Neural progenitor cell (in vitro differentiated cells): ENCODE measurements at regions not wholly inside any gene's neighbourhood (a gene's known extent, or its start where the extent isn't known, plus 50 kb on each side); places are given as distances from the start of the nearest gene placed in this dataset.

Source experiments
- DNase-seq: peaks from one replicate; pipeline ENCODE4 v3.0.0-alpha.2; 2016; ENCODE audit warnings: low spot score
- H2AFZ ChIP-seq: fragments of 200-600 bp; sonication (generic); replicated peaks from 2 replicates; pipeline ENCODE4 v1.6.1; 2016; ENCODE audit warnings: antibody characterized with exemption
- H3F3A ChIP-seq: fragments of 200-600 bp; sonication (generic); 2 replicates; pipeline ENCODE4 v1.6.1; 2016; ENCODE audit warnings: antibody characterized with exemption, low read depth
- H3K27ac ChIP-seq: fragments of 200-600 bp; sonication (generic); 2 replicates; pipeline ENCODE4 v1.5.1; 2016; ENCODE audit warnings: mild to moderate bottlenecking
- H3K27me3 ChIP-seq: fragments of 200-600 bp; sonication (generic); 2 replicates; pipeline ENCODE4 v1.6.1; 2016; ENCODE audit warnings: mild to moderate bottlenecking, moderate library complexity
- H3K36me3 ChIP-seq: fragments of 200-600 bp; sonication (generic); 2 replicates; pipeline ENCODE4 v1.5.1; 2016
- H3K4me1 ChIP-seq: fragments of 200-600 bp; sonication (generic); 2 replicates; pipeline ENCODE4 v1.6.1; 2016; ENCODE audit warnings: mixed run types
- H3K4me2 ChIP-seq: fragments of 200-600 bp; sonication (generic); 2 replicates; pipeline ENCODE4 v1.6.1; 2016
- H3K4me3 ChIP-seq: fragments of 200-600 bp; sonication (generic); 2 replicates; pipeline ENCODE4 v1.5.1; 2016
- H3K79me2 ChIP-seq: fragments of 200-600 bp; sonication (generic); 2 replicates; pipeline ENCODE4 v1.6.1; 2016; ENCODE audit warnings: low read depth
- H3K9ac ChIP-seq: fragments of 200-600 bp; sonication (generic); 2 replicates; pipeline ENCODE4 v1.6.1; 2016
- H3K9me3 ChIP-seq: fragments of 200-600 bp; sonication (generic); 2 replicates; pipeline ENCODE4 v1.5.1; 2016; ENCODE audit warnings: low read depth
- H4K20me1 ChIP-seq: fragments of 200-600 bp; sonication (generic); 2 replicates; pipeline ENCODE4 v1.6.1; 2016; ENCODE audit warnings: low read depth
- H3K27ac Mint-ChIP-seq: 3 replicates; pipeline ENCODE4 v1.8.0; 2021; ENCODE audit warnings: mixed read lengths
- H3K27me3 Mint-ChIP-seq: 2 replicates; pipeline ENCODE4 v1.8.0; 2022; ENCODE audit warnings: low read depth, mild to moderate bottlenecking, inconsistent platforms, moderate library complexity, mixed read lengths; ENCODE audit not compliant: insufficient read depth
- H3K36me3 Mint-ChIP-seq: 3 replicates; pipeline ENCODE4 v1.8.0; 2021; ENCODE audit warnings: mixed read lengths
- H3K4me1 Mint-ChIP-seq: 3 replicates; pipeline ENCODE4 v1.8.0; 2021; ENCODE audit warnings: mixed read lengths
- H3K4me3 Mint-ChIP-seq: 3 replicates; pipeline ENCODE4 v1.8.0; 2021; ENCODE audit warnings: mild to moderate bottlenecking, moderate library complexity, mixed read lengths
- H3K9me3 Mint-ChIP-seq: 3 replicates; pipeline ENCODE4 v1.8.0; 2020; ENCODE audit warnings: mixed read lengths
- EZH2 ChIP-seq: fragments of 200-600 bp; sonication (generic); IDR thresholded peaks from 2 replicates; pipeline ENCODE4 v1.6.1; 2017; ENCODE audit warnings: antibody characterized with exemption, mild to moderate bottlenecking, moderate library complexity
- EZH2phosphoT487 ChIP-seq: fragments of 200-600 bp; sonication (generic); IDR thresholded peaks from 2 replicates; pipeline ENCODE4 v1.6.1; 2017; ENCODE audit warnings: antibody characterized with exemption
- TF ChIP-seq, protein P1 (sequence below): fragments of 200-600 bp; sonication (generic); IDR thresholded peaks from 2 replicates; pipeline ENCODE4 v1.5.1; 2017; ENCODE audit warnings: antibody characterized with exemption, mild to moderate bottlenecking

DNA sequence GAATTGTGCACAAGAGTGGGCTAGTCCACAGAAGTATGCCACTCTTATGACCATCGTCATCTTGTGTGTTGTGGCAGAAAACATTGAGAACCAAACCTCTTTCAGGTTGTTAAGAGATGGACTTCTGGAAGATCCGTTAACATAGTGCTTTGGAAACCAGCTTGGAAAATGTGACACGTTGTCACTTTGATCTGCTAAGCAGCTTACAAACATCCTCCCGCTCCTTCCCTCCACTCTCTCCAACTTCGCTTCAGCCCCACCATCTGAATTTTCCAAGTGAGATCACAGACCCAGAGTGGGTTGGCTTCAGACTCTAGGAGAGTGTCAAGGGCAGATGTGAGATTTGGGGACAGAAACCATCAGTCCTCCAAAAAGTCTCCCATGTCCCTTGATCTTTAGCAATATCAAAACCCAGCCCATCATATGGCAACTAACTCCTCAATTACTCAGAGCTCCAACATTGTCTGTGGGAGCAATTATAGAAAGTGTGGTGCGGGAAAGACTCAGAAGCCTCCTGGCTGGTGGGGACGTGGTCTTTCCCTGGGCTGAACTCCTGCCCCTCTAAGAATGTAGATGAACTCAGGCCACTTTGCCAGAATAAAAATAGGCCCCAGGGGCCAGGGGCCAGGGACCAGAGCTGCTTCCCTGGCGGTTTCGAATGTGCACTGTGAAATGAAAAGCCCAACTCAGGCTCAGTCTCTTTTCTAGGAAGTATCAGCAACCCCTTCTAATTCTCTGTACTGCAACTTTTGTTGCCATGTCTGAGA, 129.5 kb downstream of the SLC38A6 start:
- H3K27me3 Mint-ChIP-seq: peaks cover 7% of the 10 kb centered on the region
- peaks cover 9% of the 10 kb centered on the region for H3F3A ChIP-seq
- H3K9ac ChIP-seq: no peak overlapping the region
- peaks cover 4% of the 10 kb centered on the region for H3K36me3 Mint-ChIP-seq
- peak overlapping the region; percentile 54 for H3K27ac Mint-ChIP-seq
- H3K36me3 ChIP-seq: no peaks in the 10 kb centered on the region
- H3K27ac ChIP-seq: no peak overlapping the region
- DNase-seq: no peak
- no peak overlapping the region for H3K4me3 ChIP-seq
- H3K4me2 ChIP-seq: peak overlapping the region; percentile 10
- peaks cover 25% of the 10 kb centered on the region for H3K9me3 Mint-ChIP-seq
- H3K27me3 ChIP-seq: no peaks in the 10 kb centered on the region
- H3K79me2 ChIP-seq: no peaks in the 10 kb centered on the region
- no peak overlapping the region for H3K4me3 Mint-ChIP-seq
- peaks cover 36% of the 10 kb centered on the region for H3K4me1 Mint-ChIP-seq
- TF ChIP-seq, protein P1, sequence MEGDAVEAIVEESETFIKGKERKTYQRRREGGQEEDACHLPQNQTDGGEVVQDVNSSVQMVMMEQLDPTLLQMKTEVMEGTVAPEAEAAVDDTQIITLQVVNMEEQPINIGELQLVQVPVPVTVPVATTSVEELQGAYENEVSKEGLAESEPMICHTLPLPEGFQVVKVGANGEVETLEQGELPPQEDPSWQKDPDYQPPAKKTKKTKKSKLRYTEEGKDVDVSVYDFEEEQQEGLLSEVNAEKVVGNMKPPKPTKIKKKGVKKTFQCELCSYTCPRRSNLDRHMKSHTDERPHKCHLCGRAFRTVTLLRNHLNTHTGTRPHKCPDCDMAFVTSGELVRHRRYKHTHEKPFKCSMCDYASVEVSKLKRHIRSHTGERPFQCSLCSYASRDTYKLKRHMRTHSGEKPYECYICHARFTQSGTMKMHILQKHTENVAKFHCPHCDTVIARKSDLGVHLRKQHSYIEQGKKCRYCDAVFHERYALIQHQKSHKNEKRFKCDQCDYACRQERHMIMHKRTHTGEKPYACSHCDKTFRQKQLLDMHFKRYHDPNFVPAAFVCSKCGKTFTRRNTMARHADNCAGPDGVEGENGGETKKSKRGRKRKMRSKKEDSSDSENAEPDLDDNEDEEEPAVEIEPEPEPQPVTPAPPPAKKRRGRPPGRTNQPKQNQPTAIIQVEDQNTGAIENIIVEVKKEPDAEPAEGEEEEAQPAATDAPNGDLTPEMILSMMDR: no peak
- TF ChIP-seq EZH2: no peak
- no peak for TF ChIP-seq EZH2phosphoT487
- no peaks in the 10 kb centered on the region for H3K9me3 ChIP-seq
- no peaks in the 10 kb centered on the region for H4K20me1 ChIP-seq
- no peak overlapping the region for H2AFZ ChIP-seq
- H3K4me1 ChIP-seq: peaks cover 17% of the 10 kb centered on the region

DNA sequence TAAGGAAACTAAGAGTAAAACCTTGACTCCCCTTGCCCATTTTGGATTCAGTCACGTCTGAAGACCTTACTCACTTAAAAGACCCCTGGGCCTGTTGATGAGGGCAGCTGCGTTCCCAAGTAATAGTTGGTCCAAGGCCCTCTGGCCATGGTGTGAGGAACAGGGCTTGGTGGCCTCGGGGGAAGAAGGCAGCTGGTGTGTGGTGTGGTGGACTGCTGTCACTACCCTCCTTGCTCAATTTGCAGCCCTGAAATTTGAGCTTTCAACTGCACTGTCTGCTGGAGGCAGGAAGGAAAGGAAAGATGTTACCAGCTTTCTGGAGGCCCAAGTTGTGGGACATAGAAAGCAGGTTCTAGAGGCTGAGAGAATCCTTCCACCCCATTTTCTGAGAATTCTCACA, 128.2 kb downstream of the SLC38A6 start:
- no peaks in the 10 kb centered on the region for H4K20me1 ChIP-seq
- DNase-seq: no peak

DNA sequence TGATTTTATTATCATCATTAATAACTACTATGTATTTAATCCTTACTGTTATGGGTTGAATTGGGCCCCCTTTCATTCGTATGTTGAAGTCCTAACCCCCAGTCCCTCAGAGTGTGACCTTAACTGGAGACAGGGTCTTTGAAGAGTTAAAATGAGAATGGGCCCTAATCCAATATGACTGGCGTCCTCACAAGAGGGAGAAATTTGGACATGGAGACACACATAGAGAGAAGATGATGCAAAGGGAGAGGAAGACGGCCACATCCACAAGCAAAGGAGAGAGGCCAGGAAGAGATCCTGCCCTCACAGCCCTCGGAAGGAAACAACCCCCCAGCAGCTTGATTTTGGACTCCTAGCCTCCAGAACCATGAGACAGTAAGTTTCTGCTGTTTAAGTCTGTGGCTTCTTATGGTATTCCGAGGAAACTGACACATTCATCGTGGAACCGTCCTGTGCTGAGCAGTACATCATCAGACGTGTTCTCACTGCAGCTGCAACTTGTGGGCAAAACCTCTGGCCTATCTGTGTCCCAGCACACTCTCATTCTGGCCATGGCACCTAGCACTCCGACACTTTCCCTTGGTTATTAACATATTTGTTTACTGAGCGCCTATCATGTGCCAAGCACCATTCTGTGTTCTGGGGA, 127.6 kb downstream of the SLC38A6 start:
- Histone ChIP-seq H3F3A (peaks cover 8% of the 10 kb centered on the region), H3K9me3 (no peaks in the 10 kb centered on the region), H4K20me1 (no peaks in the 10 kb centered on the region), H3K9ac (no peak overlapping the region), H2AFZ (no peak overlapping the region), H3K4me2 (no peak overlapping the region), H3K36me3 (no peaks in the 10 kb centered on the region), H3K27me3 (no peaks in the 10 kb centered on the region), H3K4me3 (no peak overlapping the region), H3K4me1 (peaks cover 27% of the 10 kb centered on the region), H3K27ac (no peak overlapping the region), H3K79me2 (no peaks in the 10 kb centered on the region)
- Mint-ChIP-seq H3K27ac (no peak overlapping the region), H3K4me3 (no peak overlapping the region), H3K36me3 (peaks cover 1% of the 10 kb centered on the region), H3K4me1 (peaks cover 47% of the 10 kb centered on the region), H3K9me3 (peaks cover 8% of the 10 kb centered on the region), H3K27me3 (peaks cover 7% of the 10 kb centered on the region)
- no peak for TF ChIP-seq EZH2phosphoT487
- no peak for TF ChIP-seq EZH2
- TF ChIP-seq, protein P1: no peak
- no peak for DNase-seq

More for the DNA sequence above, 128.2 kb downstream of the SLC38A6 start:
- Histone ChIP-seq H3K4me2 (no peak overlapping the region), H3K79me2 (no peaks in the 10 kb centered on the region), H3K27me3 (no peaks in the 10 kb centered on the region), H3K9me3 (no peaks in the 10 kb centered on the region), H3F3A (peaks cover 9% of the 10 kb centered on the region), H3K36me3 (no peaks in the 10 kb centered on the region), H3K9ac (no peak overlapping the region), H3K4me1 (peaks cover 21% of the 10 kb centered on the region), H2AFZ (no peak overlapping the region), H3K27ac (no peak overlapping the region), H3K4me3 (no peak overlapping the region)
- Mint-ChIP-seq H3K4me3 (no peak overlapping the region), H3K36me3 (peaks cover 1% of the 10 kb centered on the region), H3K4me1 (peaks cover 43% of the 10 kb centered on the region), H3K27me3 (peaks cover 7% of the 10 kb centered on the region), H3K9me3 (peaks cover 14% of the 10 kb centered on the region), H3K27ac (no peak overlapping the region)
- no peak for TF ChIP-seq EZH2phosphoT487
